ENCODE measurements at regions not wholly inside any gene's neighbourhood (a gene's known extent, or its start where the extent isn't known, plus 50 kb on each side); places are given as distances from the start of the nearest gene placed in this dataset.
"Not testable (repeated sequence)": the region's sequence is repeated elsewhere in the genome, so short reads cannot be mapped to it uniquely, and the experiment has no call there.

DNA sequence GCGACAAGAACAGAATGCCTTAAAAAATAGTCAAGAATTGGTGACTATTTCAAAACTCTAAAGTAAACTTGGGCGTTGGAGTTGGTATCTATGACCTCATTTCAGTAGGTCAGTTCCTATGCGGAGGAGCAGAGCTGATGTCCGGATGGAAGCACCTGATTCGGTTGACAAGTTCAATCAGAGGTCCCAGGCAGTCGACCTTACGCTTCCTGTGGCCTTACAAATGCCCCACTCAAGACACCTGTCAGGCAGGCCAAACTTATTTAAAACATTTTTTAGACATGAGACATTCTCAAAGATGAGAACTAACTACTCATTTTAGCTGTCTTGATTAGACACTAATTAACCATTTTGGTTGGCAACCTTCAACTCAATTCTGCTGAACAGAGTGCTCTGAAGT is 137.7 kb upstream of the ADAMTS3 start:
- Histone ChIP-seq H3K4me3 (no peak overlapping the region), H2AFZ (no peak overlapping the region), H3K79me2 (ENCODE audit: insufficient read depth) (no peaks in the 10 kb centered on the region), H3K4me2 (ENCODE audit: unreplicated experiment) (no peak overlapping the region), H3F3A (ENCODE audit: insufficient read depth) (no peaks in the 10 kb centered on the region), H3K9ac (no peak overlapping the region), H3K27ac (no peak overlapping the region), H3K36me3 (ENCODE audit: low read depth) (no peaks in the 10 kb centered on the region), H3K27me3 (replicated peaks; ENCODE audit: insufficient read depth) (no peaks in the 10 kb centered on the region), H3K9me3 (ENCODE audit: low read depth) (no peaks in the 10 kb centered on the region), H3K4me1 (ENCODE audit: insufficient read depth) (no peaks in the 10 kb centered on the region), H3K9me2 (ENCODE audit: insufficient read depth) (no peaks in the 10 kb centered on the region), H4K20me1 (ENCODE audit: insufficient read depth) (no peaks in the 10 kb centered on the region)
- in situ Hi-C loops (cut with MboI), result loop anchor here (5.0 kb wide), 1 partner anchor 311 kb away; no protein-coding TSS in a partner anchor
- no peak for DNase-seq
- no peak for TF ChIP-seq EZH2phosphoT487 (IDR thresholded peaks at IDR 0.05; ENCODE audit: insufficient read depth, low read depth)
- no peak for TF ChIP-seq EZH2 (IDR thresholded peaks at IDR 0.05; ENCODE audit: insufficient read depth, poor library complexity, severe bottlenecking)
- 79 to 80% methylated on average over 7 of the region's 7 CpGs for WGBS, 2 experiments (ENCODE audit: low coverage in 1 of 2, low lambda C conversion rate in 2 of 2, missing lambda C conversion rate in 2 of 2)

- not testable (repeated sequence) for H3K4me2 ChIP-seq (ENCODE audit: unreplicated experiment); H3K4me1 ChIP-seq (ENCODE audit: insufficient read depth); H3K9ac ChIP-seq; H2AFZ ChIP-seq; H3K9me3 ChIP-seq (ENCODE audit: low read depth); H3K27ac ChIP-seq; H3F3A ChIP-seq (ENCODE audit: insufficient read depth); H4K20me1 ChIP-seq (ENCODE audit: insufficient read depth); H3K79me2 ChIP-seq (ENCODE audit: insufficient read depth); H3K36me3 ChIP-seq (ENCODE audit: low read depth); H3K9me2 ChIP-seq (ENCODE audit: insufficient read depth); H3K27me3 ChIP-seq (replicated peaks; ENCODE audit: insufficient read depth); DNase-seq; H3K4me3 ChIP-seq
- 80 to 85% methylated on average over 7 of the region's 7 CpGs for WGBS, 2 experiments (ENCODE audit: low coverage in 1 of 2, low lambda C conversion rate in 2 of 2, missing lambda C conversion rate in 2 of 2)
- in situ Hi-C loops (cut with MboI), result loop anchor here (5.0 kb wide), 1 partner anchor 312 kb away; no protein-coding TSS in a partner anchor
These were observed 136.1 kb upstream of the ADAMTS3 start for GRCh38 chr4:72704925-72705640.

DNA sequence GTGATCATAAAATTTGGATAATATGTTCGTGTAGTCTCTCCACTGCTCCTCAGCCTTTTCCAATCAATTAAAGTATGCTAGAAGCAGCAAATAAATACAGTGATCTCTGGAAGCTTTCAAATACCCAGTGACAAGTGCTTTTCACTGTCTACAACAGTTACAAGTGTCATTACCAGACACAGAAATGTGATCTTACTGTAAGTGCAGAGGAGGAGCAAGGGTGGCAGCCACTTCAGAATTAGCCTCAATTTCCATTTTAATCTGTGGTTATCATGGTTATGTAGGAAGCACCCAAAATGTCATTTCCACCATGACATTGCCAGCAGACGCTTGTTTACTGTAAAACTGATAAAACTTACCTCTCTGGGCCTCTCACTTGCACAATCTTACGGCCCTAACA is 133.9 kb upstream of the ADAMTS3 start:
- DNase-seq, result no peak
- no peak overlapping the region for H3K4me3 ChIP-seq
- in situ Hi-C loops (cut with MboI), result no loop called here
- H3F3A ChIP-seq (ENCODE audit: insufficient read depth), result no peaks in the 10 kb centered on the region
- no peaks in the 10 kb centered on the region for H3K36me3 ChIP-seq (ENCODE audit: low read depth)
- H3K9me2 ChIP-seq (ENCODE audit: insufficient read depth), result no peaks in the 10 kb centered on the region
- TF ChIP-seq EZH2 (IDR thresholded peaks at IDR 0.05; ENCODE audit: insufficient read depth, poor library complexity, severe bottlenecking), result no peak
- TF ChIP-seq EZH2phosphoT487 (IDR thresholded peaks at IDR 0.05; ENCODE audit: insufficient read depth, low read depth), result no peak
- H3K4me1 ChIP-seq (ENCODE audit: insufficient read depth), result no peaks in the 10 kb centered on the region
- no peak overlapping the region; the same call in 1 of the 2 replicates for H2AFZ ChIP-seq
- H3K27me3 ChIP-seq (replicated peaks; ENCODE audit: insufficient read depth), result peaks cover 3% of the 10 kb centered on the region; the same call in 1 of the 2 replicates
- H3K79me2 ChIP-seq (ENCODE audit: insufficient read depth), result no peaks in the 10 kb centered on the region
- H3K9me3 ChIP-seq (ENCODE audit: low read depth), result no peaks in the 10 kb centered on the region
- no peaks in the 10 kb centered on the region for H4K20me1 ChIP-seq (ENCODE audit: insufficient read depth)
- 64 to 70% methylated on average over 3 of the region's 3 CpGs for WGBS, 2 experiments (ENCODE audit: low coverage in 1 of 2, low lambda C conversion rate in 2 of 2, missing lambda C conversion rate in 2 of 2)
- H3K4me2 ChIP-seq (ENCODE audit: unreplicated experiment), result no peak overlapping the region
- H3K9ac ChIP-seq, result no peak overlapping the region
- H3K27ac ChIP-seq, result no peak overlapping the region

DNA sequence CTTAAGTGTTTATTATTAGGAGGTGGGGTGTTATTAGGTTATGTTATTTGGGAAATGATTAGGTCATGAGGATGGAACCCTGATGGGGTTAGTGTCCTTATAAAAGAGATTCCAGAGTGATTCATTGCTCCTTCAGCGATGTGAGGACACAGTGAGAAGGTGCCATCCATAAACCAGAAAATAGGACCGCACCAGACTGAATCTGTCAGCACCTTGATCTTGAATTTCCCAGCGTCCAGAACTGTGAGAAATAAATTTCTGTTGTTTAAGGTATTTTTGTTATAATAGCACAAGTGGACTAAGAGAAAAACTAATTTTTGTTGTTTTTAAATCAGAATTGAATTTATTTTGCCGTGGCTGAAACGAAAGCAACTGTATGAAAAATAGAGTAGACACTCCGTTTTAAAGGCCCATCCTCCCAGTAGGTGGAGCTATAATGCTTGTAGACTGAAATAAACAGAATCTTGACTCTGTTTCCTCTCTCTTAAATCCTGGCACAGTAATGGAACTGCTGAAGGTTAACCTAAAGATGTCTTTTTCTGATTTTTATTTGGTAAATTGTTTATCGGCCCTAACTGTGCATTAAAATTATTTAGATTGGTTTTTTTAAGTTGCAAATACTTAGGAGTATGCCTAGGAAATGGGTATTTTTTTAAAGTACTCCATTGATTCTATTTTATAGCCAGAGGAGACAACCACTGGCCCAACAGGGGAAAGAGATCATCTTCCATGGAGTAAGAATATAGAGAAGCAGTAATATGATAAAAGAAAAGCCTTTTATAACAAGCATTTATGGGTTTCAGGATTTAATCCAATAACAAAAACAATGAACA is 133.2 kb upstream of the ADAMTS3 start:
- no peaks in the 10 kb centered on the region for H3K4me1 ChIP-seq (ENCODE audit: insufficient read depth)
- H3K4me2 ChIP-seq (ENCODE audit: unreplicated experiment), result peak overlapping the region; percentile 87
- no peaks in the 10 kb centered on the region for H3K79me2 ChIP-seq (ENCODE audit: insufficient read depth)
- no peaks in the 10 kb centered on the region for H3K36me3 ChIP-seq (ENCODE audit: low read depth)
- 2% methylated on average over 7 of the region's 7 CpGs for WGBS, 2 experiments (ENCODE audit: low coverage in 1 of 2, low lambda C conversion rate in 2 of 2, missing lambda C conversion rate in 2 of 2)
- H3K4me3 ChIP-seq, result peak overlapping the region; percentile 87
- H3K27me3 ChIP-seq (replicated peaks; ENCODE audit: insufficient read depth), result peaks cover 3% of the 10 kb centered on the region; the same call in 1 of the 2 replicates
- H3K27ac ChIP-seq, result no peak overlapping the region
- no peaks in the 10 kb centered on the region for H3K9me3 ChIP-seq (ENCODE audit: low read depth)
- peak overlapping the region; percentile 88 for H2AFZ ChIP-seq
- H3K9me2 ChIP-seq (ENCODE audit: insufficient read depth), result no peaks in the 10 kb centered on the region
- H3F3A ChIP-seq (ENCODE audit: insufficient read depth), result no peaks in the 10 kb centered on the region
- no peak for TF ChIP-seq EZH2phosphoT487 (IDR thresholded peaks at IDR 0.05; ENCODE audit: insufficient read depth, low read depth)
- no peak for TF ChIP-seq EZH2 (IDR thresholded peaks at IDR 0.05; ENCODE audit: insufficient read depth, poor library complexity, severe bottlenecking)
- no peaks in the 10 kb centered on the region for H4K20me1 ChIP-seq (ENCODE audit: insufficient read depth)
- DNase-seq, result peak; percentile 73
- in situ Hi-C loops (cut with MboI), result no loop called here
- H3K9ac ChIP-seq, result peak overlapping the region; percentile 69
